ENCODE measurements at regions not wholly inside any gene's neighbourhood (a gene's known extent, or its start where the extent isn't known, plus 50 kb on each side); places are given as distances from the start of the nearest gene placed in this dataset.

DNA sequence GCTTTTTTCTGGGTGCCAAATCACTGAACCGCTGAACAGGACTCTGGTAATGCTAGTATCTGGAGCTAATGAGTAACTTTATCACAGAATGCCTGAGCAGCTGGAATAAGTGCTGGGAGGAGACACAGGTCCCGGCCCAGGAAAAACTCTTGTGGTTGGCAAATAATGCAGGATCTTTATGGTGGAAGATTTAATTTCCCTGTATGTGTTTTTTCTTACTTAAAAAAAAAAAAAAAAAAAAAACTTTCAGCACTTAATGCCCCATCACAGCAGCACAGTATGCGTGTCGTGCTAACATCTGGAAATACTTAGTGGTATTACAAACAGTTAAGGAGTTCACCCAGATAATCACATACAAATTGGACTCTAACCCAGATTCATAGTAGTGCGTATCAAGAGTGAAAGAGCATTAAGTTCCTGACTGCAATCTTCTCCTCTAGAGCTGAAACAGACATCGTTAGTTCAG, 220.7 kb downstream of the TOMM20 start:
- TF ChIP-seq, protein P1, sequence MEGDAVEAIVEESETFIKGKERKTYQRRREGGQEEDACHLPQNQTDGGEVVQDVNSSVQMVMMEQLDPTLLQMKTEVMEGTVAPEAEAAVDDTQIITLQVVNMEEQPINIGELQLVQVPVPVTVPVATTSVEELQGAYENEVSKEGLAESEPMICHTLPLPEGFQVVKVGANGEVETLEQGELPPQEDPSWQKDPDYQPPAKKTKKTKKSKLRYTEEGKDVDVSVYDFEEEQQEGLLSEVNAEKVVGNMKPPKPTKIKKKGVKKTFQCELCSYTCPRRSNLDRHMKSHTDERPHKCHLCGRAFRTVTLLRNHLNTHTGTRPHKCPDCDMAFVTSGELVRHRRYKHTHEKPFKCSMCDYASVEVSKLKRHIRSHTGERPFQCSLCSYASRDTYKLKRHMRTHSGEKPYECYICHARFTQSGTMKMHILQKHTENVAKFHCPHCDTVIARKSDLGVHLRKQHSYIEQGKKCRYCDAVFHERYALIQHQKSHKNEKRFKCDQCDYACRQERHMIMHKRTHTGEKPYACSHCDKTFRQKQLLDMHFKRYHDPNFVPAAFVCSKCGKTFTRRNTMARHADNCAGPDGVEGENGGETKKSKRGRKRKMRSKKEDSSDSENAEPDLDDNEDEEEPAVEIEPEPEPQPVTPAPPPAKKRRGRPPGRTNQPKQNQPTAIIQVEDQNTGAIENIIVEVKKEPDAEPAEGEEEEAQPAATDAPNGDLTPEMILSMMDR (IDR thresholded peaks at IDR 0.05): no peak
- TF ChIP-seq, protein P2, sequence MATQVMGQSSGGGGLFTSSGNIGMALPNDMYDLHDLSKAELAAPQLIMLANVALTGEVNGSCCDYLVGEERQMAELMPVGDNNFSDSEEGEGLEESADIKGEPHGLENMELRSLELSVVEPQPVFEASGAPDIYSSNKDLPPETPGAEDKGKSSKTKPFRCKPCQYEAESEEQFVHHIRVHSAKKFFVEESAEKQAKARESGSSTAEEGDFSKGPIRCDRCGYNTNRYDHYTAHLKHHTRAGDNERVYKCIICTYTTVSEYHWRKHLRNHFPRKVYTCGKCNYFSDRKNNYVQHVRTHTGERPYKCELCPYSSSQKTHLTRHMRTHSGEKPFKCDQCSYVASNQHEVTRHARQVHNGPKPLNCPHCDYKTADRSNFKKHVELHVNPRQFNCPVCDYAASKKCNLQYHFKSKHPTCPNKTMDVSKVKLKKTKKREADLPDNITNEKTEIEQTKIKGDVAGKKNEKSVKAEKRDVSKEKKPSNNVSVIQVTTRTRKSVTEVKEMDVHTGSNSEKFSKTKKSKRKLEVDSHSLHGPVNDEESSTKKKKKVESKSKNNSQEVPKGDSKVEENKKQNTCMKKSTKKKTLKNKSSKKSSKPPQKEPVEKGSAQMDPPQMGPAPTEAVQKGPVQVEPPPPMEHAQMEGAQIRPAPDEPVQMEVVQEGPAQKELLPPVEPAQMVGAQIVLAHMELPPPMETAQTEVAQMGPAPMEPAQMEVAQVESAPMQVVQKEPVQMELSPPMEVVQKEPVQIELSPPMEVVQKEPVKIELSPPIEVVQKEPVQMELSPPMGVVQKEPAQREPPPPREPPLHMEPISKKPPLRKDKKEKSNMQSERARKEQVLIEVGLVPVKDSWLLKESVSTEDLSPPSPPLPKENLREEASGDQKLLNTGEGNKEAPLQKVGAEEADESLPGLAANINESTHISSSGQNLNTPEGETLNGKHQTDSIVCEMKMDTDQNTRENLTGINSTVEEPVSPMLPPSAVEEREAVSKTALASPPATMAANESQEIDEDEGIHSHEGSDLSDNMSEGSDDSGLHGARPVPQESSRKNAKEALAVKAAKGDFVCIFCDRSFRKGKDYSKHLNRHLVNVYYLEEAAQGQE (IDR thresholded peaks at IDR 0.05; ENCODE audit: insufficient read depth in 1 of 2, low read depth in 2 of 2, low read length in 1 of 2): no peak

Measured in Panc1 (cell line).